ENCODE measurements at regions not wholly inside any gene's neighbourhood (a gene's known extent, or its start where the extent isn't known, plus 50 kb on each side); places are given as distances from the start of the nearest gene placed in this dataset.

DNA sequence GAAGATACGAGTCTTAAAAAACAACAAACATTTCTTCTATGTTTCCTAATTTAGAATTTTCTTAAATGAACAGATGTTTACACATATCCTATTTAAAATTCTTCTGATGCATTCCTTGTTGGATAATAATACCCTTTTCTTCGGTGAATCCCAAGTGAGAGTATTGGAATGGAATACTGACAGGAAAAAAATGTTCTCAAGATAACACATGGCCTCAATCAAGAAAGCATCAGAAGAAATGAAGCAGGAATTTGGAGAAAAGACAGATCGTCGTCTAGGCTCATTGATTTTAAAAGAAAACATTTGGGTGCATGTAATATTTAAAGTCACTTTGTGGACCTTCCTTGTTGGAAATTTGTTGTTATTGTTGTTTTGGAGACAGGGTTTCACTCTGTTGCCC, 196.9 kb upstream of the ANK2 start:
- peak; percentile 32 for DNase-seq

DNA sequence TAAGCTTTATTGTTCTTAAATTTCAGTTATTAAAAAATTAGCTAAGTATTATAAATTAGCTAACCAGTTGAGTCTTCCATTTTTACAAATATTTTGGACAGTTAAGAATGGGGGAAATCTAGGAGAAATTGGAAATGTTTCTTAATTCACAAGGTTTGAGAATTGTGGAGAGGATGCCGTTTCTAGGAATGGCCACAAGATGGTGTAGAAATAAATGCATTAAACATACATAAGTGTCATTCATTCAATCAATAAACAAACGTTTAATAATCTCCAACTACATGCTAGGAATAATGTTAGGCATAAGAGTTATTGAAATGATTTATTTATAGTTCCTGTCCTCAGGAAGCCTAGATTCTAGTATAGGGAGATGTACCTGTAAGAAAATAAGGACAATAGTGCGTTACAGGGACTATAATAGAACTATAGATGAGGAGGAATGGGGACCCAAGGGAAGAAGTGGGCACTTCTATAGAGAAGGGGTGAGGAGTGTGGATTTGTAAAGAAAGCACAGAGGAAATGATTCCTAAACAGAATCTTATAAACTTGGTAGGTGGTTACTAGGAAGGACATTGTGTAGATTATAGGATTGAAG, 195.7 kb upstream of the ANK2 start:
- DNase-seq = no peak

DNA sequence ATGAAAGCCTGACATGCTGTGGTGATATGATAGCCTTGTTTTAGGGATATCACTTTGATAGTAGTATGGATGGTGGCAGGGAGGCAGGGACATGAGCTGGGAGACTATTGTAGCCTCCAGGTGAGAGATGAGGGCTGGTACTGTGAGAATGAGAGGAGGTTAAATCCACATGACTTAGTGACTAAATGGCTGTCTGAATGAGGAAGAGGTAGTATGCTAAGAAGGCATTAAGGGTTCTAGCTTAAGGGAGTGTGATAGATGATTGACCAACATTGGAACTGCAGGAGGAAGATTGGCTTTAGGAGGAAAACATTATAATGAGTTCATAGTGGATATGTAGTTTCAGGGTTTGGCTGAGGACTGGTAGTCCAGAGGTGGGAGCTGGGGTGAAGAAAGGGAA, 195.0 kb upstream of the ANK2 start:
- no peak for DNase-seq

DNA sequence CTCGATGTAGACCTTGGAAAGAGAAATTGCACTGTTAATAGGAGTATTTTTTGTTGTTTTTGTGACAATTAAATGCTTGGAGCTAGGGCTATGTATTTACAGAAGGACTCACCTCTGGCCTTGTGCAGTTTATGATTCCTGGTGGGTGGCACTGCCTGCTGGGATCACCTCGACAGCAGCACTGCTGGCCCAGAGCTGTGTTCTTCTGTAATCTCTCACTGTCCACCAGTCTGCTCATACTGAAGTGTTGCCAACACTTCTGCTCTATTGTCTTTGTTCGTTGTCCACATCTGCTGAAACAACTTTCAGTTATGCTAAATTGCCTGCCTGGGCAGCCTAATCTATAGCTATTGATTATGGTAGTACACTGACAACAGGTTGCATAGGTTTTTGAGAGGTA, 194.4 kb upstream of the ANK2 start:
- DNase-seq = no peak

DNA sequence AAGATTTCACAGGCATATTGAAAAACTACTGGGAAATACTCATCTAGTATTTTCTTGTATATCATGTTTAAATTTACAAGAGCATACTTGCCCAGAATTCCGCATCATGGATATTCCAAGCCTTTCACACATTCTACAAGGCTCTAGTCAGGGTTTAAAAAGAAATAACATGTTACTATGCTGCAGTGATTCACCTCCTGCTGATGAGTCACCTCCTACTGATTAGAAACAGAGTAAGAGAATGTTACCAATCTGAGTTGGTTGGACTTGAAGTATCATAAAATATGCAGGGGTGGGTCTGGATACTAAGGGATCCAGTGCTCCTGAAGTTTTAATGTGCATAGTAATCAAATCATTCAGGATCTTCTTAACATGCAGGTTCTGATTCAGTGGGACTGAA, 192.0 kb upstream of the ANK2 start:
- DNase-seq = peak; percentile 96

DNA sequence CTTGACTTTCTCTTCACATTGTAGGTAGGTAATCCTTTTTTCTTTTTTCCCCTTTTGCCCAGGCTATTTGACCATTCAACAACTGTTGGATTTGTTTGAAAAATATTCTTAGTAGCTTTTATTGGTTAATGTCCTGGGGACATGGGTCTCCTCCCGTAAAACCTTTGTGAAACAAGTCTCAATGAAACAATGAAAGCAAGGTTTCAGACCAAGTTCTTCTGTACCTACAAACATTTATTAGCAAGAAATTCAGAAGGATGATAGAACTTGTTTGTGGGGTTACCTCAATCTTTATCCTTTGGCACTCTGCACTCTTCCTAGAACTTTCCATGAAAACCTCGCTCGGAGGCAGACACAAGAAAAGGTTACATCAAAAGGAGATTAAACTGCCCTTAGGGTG, 190.7 kb upstream of the ANK2 start:
- no peak for DNase-seq

DNA sequence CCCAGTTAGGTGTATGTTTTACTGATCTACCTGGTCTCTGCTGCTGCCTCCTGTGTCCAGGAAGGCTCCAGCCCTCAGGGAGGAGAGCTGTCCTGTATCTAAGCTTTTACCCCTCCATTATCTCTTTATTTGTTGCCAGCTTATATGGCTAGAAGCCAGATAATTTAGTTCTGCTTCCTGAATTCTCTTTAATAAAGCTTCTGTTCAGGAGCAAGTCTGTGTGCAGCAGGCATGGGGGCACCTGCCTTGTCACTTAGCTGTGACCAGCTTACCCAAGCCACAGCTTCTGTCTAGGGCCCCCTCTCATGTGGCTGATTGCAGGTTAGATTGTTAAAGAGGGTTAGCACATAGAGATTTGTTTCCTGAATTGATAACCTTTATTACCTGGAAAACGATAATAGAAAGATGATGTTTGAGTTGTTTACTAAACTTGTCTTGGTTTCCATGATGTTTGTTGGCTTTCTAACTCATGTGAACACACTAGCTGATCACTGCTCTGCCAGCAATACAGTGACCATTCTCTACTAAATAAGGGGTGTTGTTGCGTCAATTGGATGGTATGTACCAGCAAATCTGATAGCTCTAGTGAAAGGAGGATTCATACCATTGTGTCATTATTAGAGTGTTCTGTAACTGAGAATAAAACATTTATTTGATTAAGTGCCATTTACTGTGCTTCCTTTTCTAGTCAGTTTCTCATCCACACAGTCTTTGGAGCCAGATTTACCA, 189.8 kb upstream of the ANK2 start:
- DNase-seq = no peak

DNA sequence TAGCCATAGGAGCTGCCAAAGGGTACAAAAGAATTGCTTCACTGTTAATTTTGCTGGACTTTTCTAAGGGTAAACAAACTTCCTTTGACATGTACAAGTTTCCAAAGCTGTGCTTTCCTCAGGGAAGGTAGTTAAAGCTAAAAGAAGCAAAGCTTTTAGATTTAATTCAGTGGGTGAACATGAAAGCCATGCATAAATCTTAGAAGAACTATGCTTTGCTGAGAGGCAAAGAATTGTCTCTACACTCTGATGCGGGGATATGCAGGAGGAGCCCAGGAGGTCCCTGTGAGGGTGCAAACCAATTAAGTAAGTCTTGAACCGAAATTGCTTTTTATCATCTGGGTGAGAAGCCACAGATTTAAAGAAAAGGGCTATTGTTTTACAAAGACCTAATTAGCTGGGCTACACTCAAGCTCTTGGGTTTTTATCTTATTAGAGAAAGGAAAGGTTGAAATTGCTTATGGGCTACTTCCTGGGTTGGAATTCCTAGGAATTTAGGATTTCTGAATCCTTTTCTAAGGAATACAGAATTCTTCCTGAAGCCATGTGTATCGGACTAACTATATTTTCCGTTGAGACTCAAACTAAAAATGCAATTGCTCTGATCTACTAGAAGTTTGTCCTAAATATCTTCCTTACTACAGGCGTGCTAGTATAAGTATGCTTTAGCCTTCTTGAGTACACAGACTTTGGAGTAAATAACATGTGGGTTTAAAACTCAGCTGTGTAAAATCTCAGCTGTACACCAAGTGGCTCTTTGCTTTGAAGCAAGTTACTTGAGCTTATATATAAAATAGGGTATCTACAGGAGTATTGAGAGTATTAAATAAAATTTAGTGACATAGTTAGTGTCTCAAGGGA, 188.4 kb upstream of the ANK2 start:
- no peak for DNase-seq

DNA sequence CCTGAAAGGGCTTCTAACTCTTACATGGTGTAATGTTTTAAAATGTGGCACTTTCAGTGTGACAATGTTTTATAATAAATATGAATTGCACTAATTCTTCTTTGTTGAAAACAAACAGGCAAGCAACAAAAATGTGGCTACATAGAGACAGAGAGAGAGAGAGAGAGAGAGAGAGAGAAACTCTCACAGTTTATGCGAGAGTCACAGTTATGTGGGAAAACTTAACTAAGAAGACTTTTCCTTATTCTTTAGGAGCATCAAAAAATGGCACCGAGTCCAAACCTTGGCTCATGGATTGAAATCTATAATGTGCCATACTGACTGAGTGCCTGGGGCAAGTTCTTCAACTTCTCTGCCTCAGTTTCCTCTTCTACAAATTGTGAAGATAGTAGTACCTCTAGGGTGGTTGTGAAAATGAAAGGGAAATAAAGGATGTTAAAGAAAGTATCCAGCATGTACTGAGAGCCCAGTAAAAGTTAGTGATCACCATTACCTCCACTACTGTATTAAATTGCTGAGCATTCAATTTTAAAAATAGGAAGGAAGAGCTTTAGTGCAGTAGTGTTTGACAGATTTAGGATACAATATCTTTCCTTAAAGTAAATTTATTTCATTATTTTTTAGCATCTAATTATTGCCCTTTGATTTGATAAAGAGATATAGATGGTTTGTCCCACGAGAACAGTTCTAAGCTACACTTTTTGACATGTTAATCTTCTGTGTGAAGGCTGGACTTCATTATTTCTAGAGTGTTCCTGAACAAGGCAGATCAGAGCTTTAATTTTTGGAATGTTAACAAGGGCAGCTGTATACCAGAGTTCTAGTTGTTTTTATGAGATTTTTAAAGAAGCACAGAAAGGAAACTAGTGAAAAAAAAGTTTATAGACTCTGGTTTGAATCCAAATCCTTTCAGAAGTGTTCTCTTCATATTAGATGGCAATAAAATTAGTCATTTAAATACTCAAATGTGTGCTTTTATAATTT, 187.5 kb upstream of the ANK2 start:
- no peak for DNase-seq

DNA sequence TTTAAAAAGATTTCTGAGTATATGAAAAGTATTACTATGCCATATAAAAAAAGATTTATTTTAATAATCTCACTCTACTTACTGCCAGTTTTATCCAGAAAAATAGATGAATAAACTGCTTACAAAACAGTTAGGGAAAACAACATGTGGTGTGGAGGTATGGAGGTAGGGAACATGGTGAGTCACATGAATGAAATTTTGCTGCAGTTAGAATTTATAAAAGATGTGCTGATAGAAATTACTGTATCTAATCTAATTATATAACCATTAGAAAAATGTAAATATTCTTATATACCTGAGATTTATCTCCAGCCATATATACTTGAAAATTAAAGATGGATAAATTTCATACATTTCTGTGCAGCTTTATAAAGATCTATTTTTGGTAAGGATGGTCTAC, 184.0 kb upstream of the ANK2 start:
- DNase-seq = peak; percentile 12

DNA sequence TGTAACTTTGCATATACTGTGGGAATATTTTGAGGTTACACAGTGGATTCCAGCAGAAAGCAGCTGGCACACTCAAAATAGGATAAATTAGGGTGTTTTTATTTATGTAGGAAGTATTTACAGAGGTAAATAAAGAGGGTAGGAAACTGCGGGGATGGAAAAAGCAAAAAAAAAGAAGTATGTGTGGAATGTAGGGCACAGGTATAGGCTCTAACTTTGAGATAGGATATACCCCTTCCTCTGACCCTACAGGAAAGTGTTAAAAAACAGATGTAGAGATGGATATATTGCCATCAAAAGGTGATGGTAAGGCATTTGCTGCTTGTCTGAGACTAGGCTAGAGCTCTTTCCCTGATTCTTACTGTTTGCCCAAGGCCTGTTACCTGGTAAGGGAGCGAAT, 173.1 kb upstream of the ANK2 start:
- DNase-seq = no peak

DNA sequence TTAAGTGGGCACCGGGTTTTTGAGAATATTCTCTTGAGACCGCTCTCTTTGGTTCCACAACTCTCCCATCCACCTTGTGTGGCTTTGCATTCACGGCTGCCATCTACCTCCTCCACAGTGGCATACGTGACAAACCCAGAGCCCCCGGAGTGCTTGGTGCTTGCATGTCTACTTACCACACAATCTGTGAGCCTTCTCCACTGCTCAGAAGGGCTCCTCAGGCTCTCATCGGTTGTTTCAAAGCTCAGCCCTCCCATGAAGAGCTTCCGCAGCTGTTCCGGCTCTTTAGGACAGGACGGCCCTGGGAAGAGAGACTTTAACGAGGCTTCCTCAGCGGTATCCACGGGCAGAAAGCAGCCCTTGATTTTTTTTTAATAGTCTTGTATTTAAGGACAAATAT, 167.6 kb upstream of the ANK2 start:
- DNase-seq = no peak

DNA sequence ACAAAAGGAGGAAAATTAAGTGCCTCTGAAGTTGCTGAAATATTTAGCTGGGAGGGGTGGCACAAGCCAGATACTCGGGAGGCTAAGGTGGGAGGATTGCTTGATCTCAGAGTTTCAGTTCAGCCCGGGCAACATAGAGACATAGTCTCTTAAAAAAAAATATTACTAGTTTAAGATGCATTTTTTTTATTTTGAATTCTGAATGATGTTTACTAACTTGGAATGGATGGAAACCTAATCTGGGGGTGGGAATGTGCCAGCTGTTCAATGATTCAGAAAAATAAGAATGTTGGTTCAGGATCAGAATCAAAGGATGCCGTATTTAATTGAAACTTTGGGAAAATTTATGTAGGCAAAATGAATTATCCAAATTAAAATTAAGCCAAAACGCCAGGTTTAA, 167.2 kb upstream of the ANK2 start:
- no peak for DNase-seq

DNA sequence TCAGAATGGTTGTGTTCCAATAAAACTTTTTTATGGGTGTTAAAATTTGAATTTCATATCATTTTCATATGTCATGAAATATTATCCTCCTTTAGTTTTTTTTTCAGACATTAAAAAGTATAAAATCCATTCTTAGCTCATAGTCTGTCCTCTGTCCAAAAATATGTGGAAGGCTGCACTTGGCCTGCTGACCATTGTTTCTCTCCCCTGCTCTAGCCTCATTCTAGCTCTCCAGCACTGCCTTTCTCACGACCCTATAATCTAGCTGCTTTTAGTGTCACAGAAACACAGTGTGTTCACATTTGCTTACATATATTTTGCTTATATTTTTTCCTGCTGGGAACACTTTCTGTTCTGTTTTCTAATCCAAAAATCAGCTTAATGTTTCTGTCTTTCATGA, 165.0 kb upstream of the ANK2 start:
- no peak for DNase-seq

DNA sequence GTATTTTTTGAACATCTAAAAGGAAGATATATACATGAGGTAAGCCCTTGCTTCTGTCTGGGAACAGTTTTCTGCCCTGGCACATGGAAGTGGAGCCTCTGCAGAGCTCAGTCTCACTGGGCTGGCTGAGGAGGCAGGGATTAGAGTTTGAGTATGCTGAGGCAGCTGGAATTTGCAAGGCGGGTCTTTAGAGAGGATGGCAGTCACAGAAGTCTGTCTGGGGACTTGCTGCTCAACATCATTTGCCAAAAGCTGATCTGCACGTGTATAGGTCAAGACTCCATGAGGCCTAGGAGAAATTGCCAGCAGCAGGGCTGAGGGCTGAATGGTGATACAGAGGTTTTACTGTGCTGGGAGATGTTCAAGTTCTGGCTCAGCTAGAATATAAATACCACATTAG, 163.6 kb upstream of the ANK2 start:
- no peak for DNase-seq

DNA sequence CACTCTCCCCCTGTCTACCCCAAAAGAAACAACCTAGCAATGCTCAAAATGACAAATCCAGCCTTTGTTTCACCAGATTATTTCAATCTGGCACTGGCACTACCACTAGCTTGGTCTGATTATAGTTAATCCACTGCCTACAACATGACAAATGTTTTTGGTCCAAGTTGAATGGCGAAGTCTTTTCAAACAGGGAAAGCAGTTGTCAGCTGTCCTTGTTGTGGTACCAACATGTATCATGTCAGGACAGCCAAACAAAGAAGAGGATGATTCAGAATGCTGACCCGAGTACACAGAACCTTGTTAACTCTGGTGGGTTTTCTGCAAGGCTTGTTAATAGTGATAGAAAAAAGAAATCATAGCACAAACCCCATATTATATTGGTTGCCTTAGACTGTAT, 160.8 kb upstream of the ANK2 start:
- no peak for DNase-seq

DNA sequence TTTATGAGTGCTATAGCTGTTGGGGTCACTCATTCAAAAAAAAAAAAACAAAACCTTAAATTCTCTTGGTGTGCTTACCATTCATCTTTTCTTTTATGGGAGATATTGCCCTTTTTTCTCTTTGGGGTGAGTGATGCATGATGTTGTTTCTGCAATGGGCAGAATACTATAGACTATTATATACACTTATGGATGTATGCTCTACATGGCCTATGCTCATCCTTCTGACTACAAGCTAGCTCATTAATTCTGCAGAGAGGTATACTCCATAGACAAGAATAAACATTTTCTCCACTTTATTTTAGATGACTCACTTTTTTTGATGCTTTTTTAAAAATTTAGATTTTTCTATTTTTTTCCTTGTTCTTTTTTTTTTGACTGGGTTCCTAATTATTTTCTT, 160.3 kb upstream of the ANK2 start:
- DNase-seq = no peak

DNA sequence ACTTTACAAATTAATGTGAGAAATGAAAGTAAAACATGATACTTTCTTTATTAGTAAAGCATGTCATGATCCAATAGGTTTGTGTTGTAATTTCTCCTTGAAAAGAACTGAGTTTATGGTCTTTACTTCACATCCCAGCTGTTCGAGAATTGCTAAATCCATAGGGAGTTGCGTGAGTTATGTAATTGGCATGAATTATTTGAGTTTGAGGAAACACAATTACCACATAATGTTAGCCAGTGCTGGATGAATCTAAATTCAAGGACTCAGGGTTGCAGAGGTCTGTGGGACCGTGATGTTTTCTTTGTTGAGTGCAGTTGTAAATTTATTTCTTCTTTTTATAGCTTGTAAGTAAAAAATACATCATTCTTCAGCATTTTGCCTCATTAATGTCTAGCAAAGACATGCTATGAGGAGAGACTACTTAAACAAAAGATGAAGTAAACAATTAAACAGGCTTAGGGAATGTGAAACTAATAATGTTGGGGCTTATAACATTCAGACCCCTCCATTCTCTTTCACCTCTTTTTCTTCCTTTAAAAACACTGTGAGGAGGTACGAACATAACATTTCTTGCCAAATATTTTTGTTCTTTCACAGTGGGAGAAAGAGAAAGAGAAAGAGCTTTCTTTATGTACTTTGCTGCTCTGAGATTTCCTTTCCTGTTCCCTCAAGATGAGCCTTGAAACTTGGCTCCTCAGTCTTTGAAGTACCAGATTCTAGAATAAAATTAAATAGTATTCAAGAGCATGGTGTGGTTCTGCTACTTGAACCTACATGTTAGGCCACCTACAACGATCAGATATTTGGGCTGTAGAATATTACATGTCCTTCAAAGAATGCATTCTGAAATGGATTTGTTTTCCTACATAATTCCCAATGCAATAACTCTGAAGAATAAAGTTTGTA, 159.6 kb upstream of the ANK2 start:
- peak; percentile 91 for DNase-seq

DNA sequence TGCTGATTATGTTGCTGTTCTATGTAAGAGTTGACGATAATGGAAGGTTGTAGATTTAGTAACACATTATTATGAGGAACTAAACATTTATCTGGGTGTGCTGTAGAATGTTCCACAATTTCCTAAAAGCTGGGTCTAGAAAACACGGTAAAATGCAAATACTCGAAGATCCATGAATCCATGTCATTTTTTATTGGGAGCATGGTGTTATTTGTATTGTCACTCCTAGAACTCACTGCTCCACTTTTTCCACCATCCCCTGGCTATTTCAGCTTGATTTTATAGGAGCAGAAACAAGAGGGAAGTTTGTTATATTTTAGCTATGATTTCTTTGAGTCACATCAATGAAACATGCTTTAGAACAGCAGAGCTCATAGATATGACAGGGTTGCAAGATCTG, 155.0 kb upstream of the ANK2 start:
- no peak for DNase-seq

DNA sequence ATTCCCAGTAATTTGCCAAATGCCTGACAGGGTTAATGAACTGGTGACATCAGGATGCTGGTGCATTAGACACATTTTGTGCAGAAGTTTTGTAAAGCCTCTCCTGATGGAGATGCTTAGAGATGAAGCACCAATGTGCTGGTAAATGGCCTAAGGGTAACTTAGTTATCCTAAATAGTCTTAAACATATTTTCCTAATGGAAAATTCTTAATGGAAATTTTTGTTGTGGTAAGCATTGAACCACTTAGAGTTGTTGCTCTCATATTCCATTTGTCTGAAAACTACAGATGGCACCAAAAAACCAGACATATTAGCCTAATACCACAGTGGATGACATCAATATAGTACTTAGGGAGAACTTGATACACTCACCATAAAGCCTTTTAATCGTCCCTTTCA, 154.5 kb upstream of the ANK2 start:
- DNase-seq = no peak

DNA sequence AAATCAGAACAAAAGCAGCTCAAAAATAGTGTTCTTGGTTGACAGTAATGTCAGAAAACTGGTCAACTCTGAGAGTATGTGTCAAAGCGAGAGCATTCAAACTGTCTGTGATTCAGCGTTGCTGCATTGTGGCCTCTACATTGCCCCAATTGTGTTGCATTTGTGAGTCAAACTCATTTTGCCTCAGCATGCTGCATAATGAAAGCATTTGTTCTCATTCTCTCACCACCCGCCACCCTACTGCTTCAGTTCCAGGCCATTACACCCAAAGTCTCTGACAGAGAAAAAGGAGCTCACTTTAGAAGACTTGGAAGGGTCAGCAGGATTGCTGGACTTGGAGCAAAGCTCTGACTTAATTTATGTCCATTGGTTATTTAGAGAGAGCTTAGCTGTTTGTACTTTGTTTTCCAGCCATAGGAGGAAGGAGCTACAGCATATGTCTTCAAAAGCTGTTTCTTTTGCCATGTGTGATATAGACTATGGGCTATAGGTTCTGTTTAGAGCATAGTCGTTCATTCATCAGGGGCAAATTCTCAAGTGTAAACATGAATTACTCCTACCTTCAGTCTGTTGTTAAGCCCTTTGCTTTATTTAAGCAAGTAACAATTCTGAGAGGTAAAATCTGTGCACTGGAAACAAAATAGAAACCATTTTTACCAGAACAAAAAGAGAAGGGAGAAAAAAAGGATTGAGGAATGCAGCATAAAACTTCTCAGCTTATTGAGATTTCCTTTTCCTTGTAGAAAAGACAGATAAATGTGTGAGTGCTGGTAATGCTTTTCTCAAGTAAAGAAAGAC, 153.4 kb upstream of the ANK2 start:
- DNase-seq = peak; percentile 40

All from fibroblast of skin of abdomen (primary cell).